HCT116 (cell line): ENCODE measurements at regions not wholly inside any gene's neighbourhood (a gene's known extent, or its start where the extent isn't known, plus 50 kb on each side); places are given as distances from the start of the nearest gene placed in this dataset.

ENCODE experiments used
- ATAC-seq: fragments of 200-7000 bp; cut with Tn5 transposase; 2 replicates; pipeline ENCODE4 v1.9.1; 2020; ENCODE audit warnings: mild to moderate bottlenecking, moderate library complexity
- BruUV-seq: library from RNA; stranded (reverse); fragments of 400-500 nt; replicated peaks from 2 replicates; lab custom pipeline; 2021; lab: Mats Ljungman, UMichigan
- CTCF ChIA-PET: fragments of 300-600 bp; sonication (Branson Sonifier 250); formaldehyde crosslinking; loops from one replicate; lab custom pipeline; 2021; ENCODE audit warnings: antibody characterized with exemption; lab: Charles Lee
- POLR2A ChIA-PET: fragments of 300-600, 350-600 bp; sonication (Branson Sonifier 250); formaldehyde crosslinking; loops from one replicate; lab custom pipeline; 2021; ENCODE audit warnings: antibody characterized with exemption; lab: Charles Lee
- RAD21 ChIA-PET, 2 experiments: fragments of 300-600 bp; sonication (Branson Sonifier 250); formaldehyde crosslinking; loops; one replicate each; lab custom pipeline; 2023; ENCODE audit warnings: low total read pairs in 2 of 2; ENCODE audit not compliant: uncharacterized antibody in 2 of 2, unreplicated experiment in 2 of 2, low non-redundant PET in 1 of 2; lab: Charles Lee
- DNase-seq: peaks from one replicate; pipeline ENCODE4 v3.0.0-alpha.2; 2010; ENCODE audit warnings: low read depth, low spot score
- H2AFZ ChIP-seq: fragments of 200-600 bp; shearing (Covaris generic), sonication (generic); 2 replicates; pipeline ENCODE4 v1.6.1; 2017; ENCODE audit warnings: low read depth, mixed run types, mixed read lengths, antibody characterized with exemption, low read length; ENCODE audit not compliant: poor library complexity, severe bottlenecking
- H3K27ac ChIP-seq: 2 replicates; pipeline ENCODE4 v1.5.1; 2012; ENCODE audit warnings: low read depth, low read length
- H3K27me3 ChIP-seq: fragments of 200-600 bp; sonication (generic); 2 replicates; pipeline ENCODE4 v1.6.1; 2016; ENCODE audit warnings: mixed run types, low read length, mixed read lengths; ENCODE audit not compliant: insufficient read depth
- H3K36me3 ChIP-seq, 2 experiments: fragments of 200-500 bp in 1 of 2; fragments of 200-600 bp in 1 of 2; sonication (Bioruptor generic) in 1 of 2; sonication (generic) in 1 of 2; 2 replicates each; pipeline versions ENCODE4 v1.5.1 to v1.6.1; 2014 to 2016; ENCODE audit warnings: low read length in 2 of 2, inconsistent platforms in 1 of 2, mixed read lengths in 1 of 2, mixed run types in 1 of 2; ENCODE audit not compliant: insufficient read depth in 2 of 2, control insufficient read depth in 1 of 2
- H3K4me1 ChIP-seq, 2 experiments: fragments of 200-600 bp in 1 of 2; sonication (generic) in 1 of 2; 2 replicates each; pipeline versions ENCODE4 v1.5.1 to v1.6.1; 2012 to 2017; ENCODE audit warnings: low read length in 2 of 2, inconsistent platforms in 1 of 2, mild to moderate bottlenecking in 1 of 2, mixed read lengths in 1 of 2, mixed run types in 1 of 2, moderate library complexity in 1 of 2; ENCODE audit not compliant: insufficient read depth in 2 of 2, control insufficient read depth in 1 of 2
- H3K4me2 ChIP-seq: fragments of 200-600 bp; sonication (generic); 2 replicates; pipeline ENCODE4 v1.6.1; 2017; ENCODE audit warnings: mixed run types, low read length, mixed read lengths
- H3K4me3 ChIP-seq, 2 experiments: fragments of 200-600 bp in 1 of 2; sonication (generic) in 1 of 2; replicated peaks in 1 of 2; 2 replicates each; pipeline ENCODE4 v1.5.1; 2011 to 2016; ENCODE audit warnings: low read length in 2 of 2, control low read depth in 1 of 2, low read depth in 1 of 2, mild to moderate bottlenecking in 1 of 2, mixed read lengths in 1 of 2, mixed run types in 1 of 2
- H3K79me2 ChIP-seq: fragments of 200-600 bp; sonication (generic); 2 replicates; pipeline ENCODE4 v1.6.1; 2017; ENCODE audit warnings: mild to moderate bottlenecking, mixed run types, low read length, moderate library complexity, mixed read lengths; ENCODE audit not compliant: insufficient read depth
- H3K9ac ChIP-seq: fragments of 200-600 bp; sonication (generic); 2 replicates; pipeline ENCODE4 v1.6.1; 2016; ENCODE audit warnings: low read length, mixed read lengths
- H3K9me2 ChIP-seq: fragments of 200-600 bp; sonication (generic), shearing (Covaris generic); 2 replicates; pipeline ENCODE4 v1.6.1; 2017; ENCODE audit warnings: mixed run types, mild to moderate bottlenecking, moderate library complexity; ENCODE audit not compliant: insufficient read depth
- H3K9me3 ChIP-seq, 2 experiments: fragments of 200-500 bp in 1 of 2; fragments of 200-600 bp in 1 of 2; sonication (Bioruptor generic) in 1 of 2; sonication (generic) in 1 of 2; 2 replicates each; pipeline ENCODE4 v1.6.1; 2014 to 2017; ENCODE audit warnings: low read length in 2 of 2, mixed read lengths in 2 of 2, inconsistent platforms in 1 of 2, low read depth in 1 of 2, mild to moderate bottlenecking in 1 of 2, mixed run types in 1 of 2, moderate library complexity in 1 of 2; ENCODE audit not compliant: control insufficient read depth in 1 of 2, insufficient read depth in 1 of 2
- H4K20me1 ChIP-seq: fragments of 200-600 bp; sonication (generic), shearing (Covaris generic); 2 replicates; pipeline ENCODE4 v1.6.1; 2017; ENCODE audit warnings: mixed run types, mild to moderate bottlenecking, moderate library complexity; ENCODE audit not compliant: insufficient read depth
- CBX3 ChIP-seq: IDR thresholded peaks from 2 replicates; pipeline ENCODE4 v1.6.1; 2012; ENCODE audit warnings: low read depth
- CEBPB ChIP-seq: IDR thresholded peaks from 2 replicates; pipeline ENCODE4 v1.6.1; 2012; ENCODE audit warnings: low read depth
- CTCF ChIP-seq, 3 experiments: fragments of 200-600 bp in 1 of 3; sonication (generic) in 1 of 3; IDR thresholded peaks in 2 of 3; conservative IDR thresholded peaks in 1 of 3; 2 replicates each; pipeline ENCODE4 v1.5.1; 2012 to 2017; ENCODE audit warnings: low read depth in 2 of 3, low read length in 2 of 3, antibody characterized with exemption in 1 of 3, borderline replicate concordance in 1 of 3, control low read depth in 1 of 3, mild to moderate bottlenecking in 1 of 3, mixed read lengths in 1 of 3, mixed run types in 1 of 3, moderate library complexity in 1 of 3; ENCODE audit not compliant: insufficient read depth in 1 of 3
- EGR1 ChIP-seq: IDR thresholded peaks from 2 replicates; pipeline ENCODE4 v1.6.1; 2012; ENCODE audit warnings: low read depth
- ELF1 ChIP-seq: IDR thresholded peaks from 2 replicates; pipeline ENCODE4 v1.6.1; 2012; ENCODE audit warnings: low read depth, borderline replicate concordance
- EZH2phosphoT487 ChIP-seq: fragments of 200-600 bp; IDR thresholded peaks from 2 replicates; pipeline ENCODE4 v1.6.1; 2018; ENCODE audit warnings: antibody characterized with exemption, borderline replicate concordance
- FOSL1 ChIP-seq: IDR thresholded peaks from 2 replicates; pipeline ENCODE4 v1.6.1; 2012; ENCODE audit warnings: low read depth
- JUND ChIP-seq: IDR thresholded peaks from 2 replicates; pipeline ENCODE4 v1.6.1; 2012
- POLR2A ChIP-seq: IDR thresholded peaks from 2 replicates; pipeline ENCODE4 v1.7.0; 2011; ENCODE audit warnings: borderline replicate concordance; ENCODE audit not compliant: insufficient read depth, insufficient read length; ENCODE audit errors: extremely low read depth
- POLR2AphosphoS5 ChIP-seq: IDR thresholded peaks from 2 replicates; pipeline ENCODE4 v1.6.1; 2011; ENCODE audit warnings: mild to moderate bottlenecking, low read depth, low read length, moderate library complexity
- RAD21 ChIP-seq: IDR thresholded peaks from 2 replicates; pipeline ENCODE4 v1.6.1; 2012; ENCODE audit warnings: low read depth, mild to moderate bottlenecking
- REST ChIP-seq: IDR thresholded peaks from 2 replicates; pipeline ENCODE4 v1.6.1; 2012; ENCODE audit warnings: low read depth
- SIN3A ChIP-seq: IDR thresholded peaks from 2 replicates; pipeline ENCODE4 v1.6.1; 2012; ENCODE audit warnings: low read depth
- SRF ChIP-seq: IDR thresholded peaks from 2 replicates; pipeline ENCODE4 v1.6.1; 2012; ENCODE audit warnings: low read depth
- YY1 ChIP-seq: IDR thresholded peaks from 2 replicates; pipeline ENCODE4 v1.6.1; 2011; ENCODE audit warnings: low read length, low read depth, moderate library complexity, mild to moderate bottlenecking; ENCODE audit not compliant: insufficient replicate concordance; ENCODE audit errors: extremely low read depth
- ZFX ChIP-seq: fragments of 450-650 bp; IDR thresholded peaks from 2 replicates; pipeline ENCODE4 v1.6.1; 2017
- ZNF274 ChIP-seq: fragments of 200-500 bp; sonication (Bioruptor generic); IDR thresholded peaks from 2 replicates; pipeline ENCODE4 v1.6.1; 2014; ENCODE audit warnings: mild to moderate bottlenecking, low read depth, low read length, inconsistent platforms
- intact Hi-C: fragments of 100-400 bp; cut with micrococcal nuclease; formaldehyde crosslinking; loops from 2 replicates; pipeline ENCODE4 v1.10.0; 2022
- TF ChIP-seq, protein P1 (sequence below): IDR thresholded peaks from 2 replicates; pipeline ENCODE4 v1.6.1; 2012
- TF ChIP-seq, protein P2 (sequence below): IDR thresholded peaks from 2 replicates; pipeline ENCODE4 v1.6.1; 2011; ENCODE audit warnings: mild to moderate bottlenecking, low read length, moderate library complexity; ENCODE audit not compliant: insufficient replicate concordance; ENCODE audit errors: extremely low read depth

- CTCF ChIA-PET, result no interaction called here
- Histone ChIP-seq H3K9me3 (no peaks in the 10 kb centered on the region), H3K9me2 (no peaks in the 10 kb centered on the region), H3K9ac (no peak overlapping the region), H3K4me3 (no peak overlapping the region), H3K27me3 (no peaks in the 10 kb centered on the region), H2AFZ (no peak overlapping the region), H3K79me2 (no peaks in the 10 kb centered on the region), H3K27ac (no peak overlapping the region), H3K36me3 (no peaks in the 10 kb centered on the region), H3K4me1 (no peaks in the 10 kb centered on the region), H3K4me2 (no peak overlapping the region), H4K20me1 (no peaks in the 10 kb centered on the region)
- no peak for DNase-seq
- intact Hi-C loops, result no loop called here
- RAD21 ChIA-PET, result no interaction called here
- TF ChIP-seq CEBPB (no peak), JUND (no peak), ELF1 (no peak), ZFX (no peak), EZH2phosphoT487 (no peak), RAD21 (no peak), YY1 (no peak), EGR1 (no peak), FOSL1 (no peak), POLR2A (no peak), CBX3 (no peak), POLR2AphosphoS5 (no peak), CTCF (IDR thresholded peaks at IDR 0.05 in 2 of 3, conservative IDR thresholded peaks at IDR 0.05 in 1 of 3; ENCODE audit: borderline replicate concordance in 1 of 3, insufficient read depth in 1 of 3, low read depth in 2 of 3, low read length in 2 of 3) (no peak), REST (no peak), SRF (no peak), ZNF274 (no peak), SIN3A (no peak)
- TF ChIP-seq, protein P1, sequence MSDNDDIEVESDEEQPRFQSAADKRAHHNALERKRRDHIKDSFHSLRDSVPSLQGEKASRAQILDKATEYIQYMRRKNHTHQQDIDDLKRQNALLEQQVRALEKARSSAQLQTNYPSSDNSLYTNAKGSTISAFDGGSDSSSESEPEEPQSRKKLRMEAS, result no peak
- TF ChIP-seq, protein P2, sequence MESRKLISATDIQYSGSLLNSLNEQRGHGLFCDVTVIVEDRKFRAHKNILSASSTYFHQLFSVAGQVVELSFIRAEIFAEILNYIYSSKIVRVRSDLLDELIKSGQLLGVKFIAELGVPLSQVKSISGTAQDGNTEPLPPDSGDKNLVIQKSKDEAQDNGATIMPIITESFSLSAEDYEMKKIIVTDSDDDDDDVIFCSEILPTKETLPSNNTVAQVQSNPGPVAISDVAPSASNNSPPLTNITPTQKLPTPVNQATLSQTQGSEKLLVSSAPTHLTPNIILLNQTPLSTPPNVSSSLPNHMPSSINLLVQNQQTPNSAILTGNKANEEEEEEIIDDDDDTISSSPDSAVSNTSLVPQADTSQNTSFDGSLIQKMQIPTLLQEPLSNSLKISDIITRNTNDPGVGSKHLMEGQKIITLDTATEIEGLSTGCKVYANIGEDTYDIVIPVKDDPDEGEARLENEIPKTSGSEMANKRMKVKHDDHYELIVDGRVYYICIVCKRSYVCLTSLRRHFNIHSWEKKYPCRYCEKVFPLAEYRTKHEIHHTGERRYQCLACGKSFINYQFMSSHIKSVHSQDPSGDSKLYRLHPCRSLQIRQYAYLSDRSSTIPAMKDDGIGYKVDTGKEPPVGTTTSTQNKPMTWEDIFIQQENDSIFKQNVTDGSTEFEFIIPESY, result no peak
- no peak for ATAC-seq
- no TSS peak for BruUV-seq
- POLR2A ChIA-PET, result no interaction called here
Observed at GRCh38 chrX:140928739-140929138, 73.7 kb upstream of the SPANXB1 start.
